NCI-H748 treated with DMSO at 0.1 percent for 48 hours (cell line): ENCODE measurements at regions not wholly inside any gene's neighbourhood (a gene's known extent, or its start where the extent isn't known, plus 50 kb on each side); places are given as distances from the start of the nearest gene placed in this dataset.

ENCODE experiments used
- DNase-seq: peaks from one replicate; lab custom pipeline; 2025; lab: John Stamatoyannopoulos, UW

- DNase-seq, result no peak
These were observed 181.1 kb downstream of the TGFB2 start for GRCh38 chr1:218526198-218526580.

- DNase-seq, result no peak
These were observed 182.6 kb downstream of the TGFB2 start for GRCh38 chr1:218527737-218528136.

- DNase-seq, result no peak
These were observed 184.6 kb downstream of the TGFB2 start for GRCh38 chr1:218529646-218530300.

GRCh38 chr1:218531936-218532335, 186.8 kb downstream of the TGFB2 start:
- no peak for DNase-seq

- no peak for DNase-seq
These were observed 191.3 kb downstream of the TGFB2 start for GRCh38 chr1:218536296-218536986.

- no peak for DNase-seq
These were observed 192.2 kb downstream of the TGFB2 start for GRCh38 chr1:218537122-218537913.

GRCh38 chr1:218538341-218538740, 193.2 kb downstream of the TGFB2 start:
- DNase-seq, result no peak

GRCh38 chr1:218546314-218546713, 201.2 kb downstream of the TGFB2 start:
- no peak for DNase-seq

GRCh38 chr1:218547957-218548730, 203.0 kb downstream of the TGFB2 start:
- DNase-seq, result no peak

GRCh38 chr1:218548764-218549163, 203.6 kb downstream of the TGFB2 start:
- no peak for DNase-seq

GRCh38 chr1:218553197-218553596, 208.1 kb downstream of the TGFB2 start:
- DNase-seq, result no peak

GRCh38 chr1:218556016-218556415, 210.9 kb downstream of the TGFB2 start:
- no peak for DNase-seq

- peak; percentile 74 for DNase-seq
These were observed 212.6 kb downstream of the TGFB2 start for GRCh38 chr1:218557731-218558130.

GRCh38 chr1:218558271-218558810, 213.2 kb downstream of the TGFB2 start:
- peak; percentile 34 for DNase-seq

GRCh38 chr1:218565377-218565776, 220.2 kb downstream of the TGFB2 start:
- DNase-seq, result no peak

GRCh38 chr1:218568962-218569550, 223.9 kb downstream of the TGFB2 start:
- no peak for DNase-seq

- no peak for DNase-seq
These were observed 225.3 kb downstream of the TGFB2 start for GRCh38 chr1:218570456-218570855.

- no peak for DNase-seq
These were observed 226.4 kb downstream of the TGFB2 start for GRCh38 chr1:218571491-218571890.

GRCh38 chr1:218572050-218572449, 226.9 kb downstream of the TGFB2 start:
- DNase-seq, result no peak

- no peak for DNase-seq
These were observed 228.8 kb downstream of the TGFB2 start for GRCh38 chr1:218573925-218574324.

GRCh38 chr1:218575079-218575478, 229.9 kb downstream of the TGFB2 start:
- DNase-seq, result no peak

- no peak for DNase-seq
These were observed 230.7 kb downstream of the TGFB2 start for GRCh38 chr1:218575856-218576255.
